ENCODE measurements at regions not wholly inside any gene's neighbourhood (a gene's known extent, or its start where the extent isn't known, plus 50 kb on each side); places are given as distances from the start of the nearest gene placed in this dataset.

DNA sequence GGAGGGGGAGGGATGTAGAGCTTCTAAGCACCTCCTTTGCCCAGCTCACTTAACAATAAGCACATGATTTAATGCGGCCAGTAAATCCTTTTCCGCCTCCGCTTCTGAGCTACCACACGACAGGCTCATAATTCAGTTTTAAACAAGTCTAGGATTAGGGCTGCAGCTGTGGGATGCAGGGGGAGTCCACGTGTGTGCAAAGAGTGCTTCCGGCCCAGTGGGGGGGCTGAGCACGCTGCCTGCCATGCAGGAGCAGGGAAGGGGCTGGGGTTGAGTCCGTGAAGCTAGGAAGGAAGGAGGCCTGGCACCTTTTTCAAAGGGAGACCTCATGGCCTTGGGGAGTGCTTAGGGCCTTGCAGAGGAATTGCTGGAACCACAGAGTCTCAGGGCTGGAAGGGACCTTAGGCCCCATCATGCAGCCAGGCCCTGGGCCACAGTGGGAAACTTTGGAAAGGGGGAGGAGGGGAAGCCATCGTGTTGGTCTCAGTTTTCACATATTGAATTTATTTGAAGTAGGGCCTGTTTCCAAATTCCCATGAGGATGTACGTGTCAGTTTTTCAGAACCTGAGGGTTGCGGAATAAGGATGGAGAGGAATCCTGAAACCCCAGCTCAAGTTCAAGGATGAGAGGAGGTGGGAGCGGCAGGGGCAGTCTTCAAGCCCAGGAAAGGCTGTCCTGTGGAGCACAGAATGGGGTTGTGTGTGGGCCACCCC, 96.1 kb downstream of the VEGFA start:
- no peak for DNase-seq (ENCODE audit: low spot score)
- TF ChIP-seq, protein P1, sequence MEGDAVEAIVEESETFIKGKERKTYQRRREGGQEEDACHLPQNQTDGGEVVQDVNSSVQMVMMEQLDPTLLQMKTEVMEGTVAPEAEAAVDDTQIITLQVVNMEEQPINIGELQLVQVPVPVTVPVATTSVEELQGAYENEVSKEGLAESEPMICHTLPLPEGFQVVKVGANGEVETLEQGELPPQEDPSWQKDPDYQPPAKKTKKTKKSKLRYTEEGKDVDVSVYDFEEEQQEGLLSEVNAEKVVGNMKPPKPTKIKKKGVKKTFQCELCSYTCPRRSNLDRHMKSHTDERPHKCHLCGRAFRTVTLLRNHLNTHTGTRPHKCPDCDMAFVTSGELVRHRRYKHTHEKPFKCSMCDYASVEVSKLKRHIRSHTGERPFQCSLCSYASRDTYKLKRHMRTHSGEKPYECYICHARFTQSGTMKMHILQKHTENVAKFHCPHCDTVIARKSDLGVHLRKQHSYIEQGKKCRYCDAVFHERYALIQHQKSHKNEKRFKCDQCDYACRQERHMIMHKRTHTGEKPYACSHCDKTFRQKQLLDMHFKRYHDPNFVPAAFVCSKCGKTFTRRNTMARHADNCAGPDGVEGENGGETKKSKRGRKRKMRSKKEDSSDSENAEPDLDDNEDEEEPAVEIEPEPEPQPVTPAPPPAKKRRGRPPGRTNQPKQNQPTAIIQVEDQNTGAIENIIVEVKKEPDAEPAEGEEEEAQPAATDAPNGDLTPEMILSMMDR (IDR thresholded peaks at IDR 0.05; ENCODE audit: extremely low read depth, insufficient read depth, missing control alignments), result no peak
- in situ Hi-C loops (cut with MboI; ENCODE audit: low pct_unique_long_range_greater_than_20kb, low sequenced_read_pairs, unreplicated experiment), result no loop called here

DNA sequence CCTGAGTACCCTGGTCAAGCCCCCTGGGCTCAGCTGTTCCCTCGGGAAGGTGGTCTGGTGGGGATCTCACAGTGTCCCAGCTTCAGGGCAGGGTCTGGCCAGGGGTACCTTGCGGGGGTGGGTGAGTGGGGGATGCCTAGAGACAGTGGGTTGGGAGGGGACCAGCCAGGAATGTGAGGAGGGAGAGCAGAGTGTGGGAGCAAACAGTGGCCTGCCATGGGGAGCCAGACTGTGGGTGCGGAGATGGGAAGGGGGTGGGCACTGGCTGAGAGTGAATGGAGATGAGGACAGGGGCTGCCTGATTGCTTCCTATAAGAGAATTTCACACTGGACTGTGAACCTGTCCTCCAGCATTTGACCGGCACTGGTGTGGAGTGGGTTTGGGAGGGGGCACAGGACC, 95.1 kb downstream of the VEGFA start:
- TF ChIP-seq, protein P1 (IDR thresholded peaks at IDR 0.05; ENCODE audit: extremely low read depth, insufficient read depth, missing control alignments), result no peak
- no peak for DNase-seq (ENCODE audit: low spot score)
- in situ Hi-C loops (cut with MboI; ENCODE audit: low pct_unique_long_range_greater_than_20kb, low sequenced_read_pairs, unreplicated experiment), result no loop called here

DNA sequence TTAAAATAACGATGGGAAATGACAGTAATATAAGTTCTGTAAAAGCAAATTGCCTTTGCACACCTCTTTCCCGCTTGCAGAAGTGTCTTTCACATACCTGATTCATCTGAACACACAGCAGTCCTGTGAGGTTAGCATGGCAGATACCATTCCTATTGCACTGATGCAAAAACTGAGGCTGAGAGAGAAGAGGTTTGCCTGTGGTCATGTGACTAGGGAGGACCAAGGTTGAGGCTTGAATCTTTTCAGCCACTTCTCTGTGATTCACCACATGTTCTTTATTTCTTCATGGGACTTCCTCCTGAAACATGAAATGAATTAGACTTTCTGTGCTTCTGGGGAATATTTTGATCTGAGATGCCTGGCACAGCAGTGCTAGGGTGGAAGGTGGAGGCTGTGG, 92.9 kb downstream of the VEGFA start:
- DNase-seq (ENCODE audit: low spot score), result no peak
- TF ChIP-seq, protein P1 (IDR thresholded peaks at IDR 0.05; ENCODE audit: extremely low read depth, insufficient read depth, missing control alignments), result no peak
- in situ Hi-C loops (cut with MboI; ENCODE audit: low pct_unique_long_range_greater_than_20kb, low sequenced_read_pairs, unreplicated experiment), result no loop called here

DNA sequence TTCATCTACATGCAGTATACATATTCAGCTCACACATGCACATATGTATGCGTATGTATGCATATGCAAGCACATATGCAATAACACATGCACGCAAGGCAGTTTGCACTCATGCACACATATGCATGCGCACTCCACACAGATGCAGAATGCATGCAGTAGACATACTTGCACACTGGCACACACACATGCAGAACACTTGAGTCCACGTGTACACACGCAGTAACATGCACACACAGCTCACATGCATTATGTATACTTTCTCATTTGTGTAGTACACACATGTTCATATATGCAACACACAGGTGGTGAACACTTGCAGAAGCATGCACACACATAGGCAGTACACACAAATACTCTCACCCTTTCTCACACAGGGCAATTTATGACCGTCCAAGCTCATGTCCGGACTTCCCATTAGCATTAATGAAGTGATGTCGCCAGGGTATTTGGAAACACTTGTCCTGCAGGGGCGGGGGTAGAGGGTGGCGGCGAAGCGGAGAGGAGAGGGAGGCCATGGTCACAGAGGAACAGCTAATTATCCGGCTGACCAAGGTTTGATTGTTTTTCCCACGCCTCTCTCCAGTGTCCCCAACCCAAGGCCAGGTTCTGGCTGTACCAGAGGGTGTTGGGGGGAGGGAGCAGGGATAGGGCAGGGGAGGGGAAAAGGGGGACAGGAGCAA, 91.3 kb downstream of the VEGFA start:
- in situ Hi-C loops (cut with MboI; ENCODE audit: low pct_unique_long_range_greater_than_20kb, low sequenced_read_pairs, unreplicated experiment), result no loop called here
- TF ChIP-seq, protein P1 (IDR thresholded peaks at IDR 0.05; ENCODE audit: extremely low read depth, insufficient read depth, missing control alignments), result no peak

DNA sequence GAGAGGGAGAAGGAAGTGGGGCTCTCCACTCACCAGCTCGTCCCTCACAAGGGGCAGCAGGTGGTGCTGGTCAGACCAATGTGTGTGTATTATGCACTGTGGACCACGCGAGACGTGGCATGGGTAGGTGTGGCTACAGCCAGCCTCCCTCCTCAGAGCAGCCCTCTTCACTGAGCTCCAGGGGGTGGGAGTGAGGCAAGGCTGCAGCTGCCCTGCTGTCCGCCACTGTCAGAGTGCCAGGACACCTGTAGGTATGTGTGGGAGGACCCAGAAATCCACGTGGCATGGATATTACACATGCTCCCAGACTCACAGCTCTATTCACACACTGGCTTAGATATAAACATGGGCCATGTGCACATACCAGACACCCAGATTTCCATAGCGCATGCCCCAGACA, 90.3 kb downstream of the VEGFA start:
- DNase-seq (ENCODE audit: low spot score), result no peak
- in situ Hi-C loops (cut with MboI; ENCODE audit: low pct_unique_long_range_greater_than_20kb, low sequenced_read_pairs, unreplicated experiment), result no loop called here
- TF ChIP-seq, protein P1 (IDR thresholded peaks at IDR 0.05; ENCODE audit: extremely low read depth, insufficient read depth, missing control alignments), result no peak

More for the DNA sequence above, 91.3 kb downstream of the VEGFA start:
- DNase-seq (ENCODE audit: low spot score), result no peak

DNA sequence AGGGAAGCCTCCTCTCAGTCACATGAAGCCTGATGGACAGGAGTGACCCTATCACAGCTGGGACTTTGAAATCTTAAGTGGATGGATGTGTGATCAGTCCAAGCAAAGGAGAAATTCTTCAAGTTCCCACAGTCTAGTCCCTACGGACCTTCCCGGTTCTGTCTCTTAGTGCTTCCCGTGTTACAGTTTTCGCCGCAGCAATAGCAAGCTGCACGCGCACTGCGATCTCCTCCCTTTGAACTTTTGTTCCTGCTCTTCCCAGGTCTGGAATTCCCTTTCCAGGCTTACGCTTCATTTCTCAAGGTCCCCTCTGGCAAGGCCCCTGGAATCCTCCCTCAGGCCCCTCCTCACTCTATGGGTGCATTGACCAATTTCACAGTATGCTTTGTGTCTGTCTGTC, 89.2 kb downstream of the VEGFA start:
- TF ChIP-seq, protein P1 (IDR thresholded peaks at IDR 0.05; ENCODE audit: extremely low read depth, insufficient read depth, missing control alignments), result no peak
- no peak for DNase-seq (ENCODE audit: low spot score)
- in situ Hi-C loops (cut with MboI; ENCODE audit: low pct_unique_long_range_greater_than_20kb, low sequenced_read_pairs, unreplicated experiment), result no loop called here

Data from GM13977 (cell line).